Naive thymus-derived CD8-positive, alpha-beta T cell (primary cell): ENCODE measurements at regions not wholly inside any gene's neighbourhood (a gene's known extent, or its start where the extent isn't known, plus 50 kb on each side); places are given as distances from the start of the nearest gene placed in this dataset.
A peak's percentile ranks its signal among the peaks of the same experiment; 100 is the strongest.

ENCODE experiments used
- ATAC-seq, 2 donors: fragments of 150-1000 bp; cut with Tn5 transposase in 1 of 2; sonication (Bioruptor Pico), chemical (Tn5 transposase) in 1 of 2; 1 replicate in 1 of 2; 2 replicates in 1 of 2; pipeline ENCODE4 v1.10.0; 2021; ENCODE audit warnings: mild to moderate bottlenecking in 2 of 2, moderate library complexity in 2 of 2
- POLR2A ChIA-PET: fragments of 350-600 bp; sonication (Branson Sonifier 250); formaldehyde crosslinking; loops from one replicate; lab custom pipeline; 2021; ENCODE audit warnings: antibody characterized with exemption; lab: Charles Lee
- DNase-seq, 10 donors: peaks; one replicate each; pipeline versions ENCODE4 v3.0.0 to v3.0.0-alpha.2; 2020 to 2022
- H3K27ac Mint-ChIP-seq, 10 donors: one replicate each; pipeline ENCODE4 v1.8.0; 2020 to 2022; ENCODE audit warnings: mild to moderate bottlenecking in 10 of 10, mixed read lengths in 10 of 10, moderate library complexity in 4 of 10, inconsistent platforms in 1 of 10
- H3K27me3 Mint-ChIP-seq, 5 donors: one replicate each; pipeline ENCODE4 v1.8.0; 2021 to 2022; ENCODE audit warnings: mixed read lengths in 5 of 5
- H3K36me3 Mint-ChIP-seq, 3 donors: one replicate each; pipeline ENCODE4 v1.8.0; 2020 to 2022; ENCODE audit warnings: mixed read lengths in 3 of 3, mild to moderate bottlenecking in 2 of 3, inconsistent platforms in 1 of 3
- H3K4me1 Mint-ChIP-seq, 4 donors: one replicate each; pipeline ENCODE4 v1.8.0; 2021 to 2022; ENCODE audit warnings: mixed read lengths in 4 of 4
- H3K4me3 Mint-ChIP-seq, 10 donors: one replicate each; pipeline ENCODE4 v1.8.0; 2020 to 2022; ENCODE audit warnings: mild to moderate bottlenecking in 10 of 10, mixed read lengths in 10 of 10, moderate library complexity in 6 of 10, inconsistent platforms in 1 of 10
- H3K9me3 Mint-ChIP-seq, 9 donors: one replicate each; pipeline ENCODE4 v1.8.0; 2020 to 2022; ENCODE audit warnings: mixed read lengths in 9 of 9, mild to moderate bottlenecking in 3 of 9, inconsistent platforms in 1 of 9, moderate library complexity in 1 of 9

GRCh38 chr4:71277353-71277752, 61.5 kb upstream of the SLC4A4 start:
- Mint-ChIP-seq H3K27me3 (no peaks in the 10 kb centered on the region), H3K4me1 (peaks cover 5 to 29% (median 24%) of the 10 kb centered on the region in 4 donors), H3K36me3 (no peaks in the 10 kb centered on the region), H3K4me3 (no peak overlapping the region), H3K27ac (peak overlapping the region in 5 of 10 donors; percentile 12 to 81 (median 45)), H3K9me3 (no peaks in the 10 kb centered on the region)
- POLR2A ChIA-PET: no interaction called here
- no peak for ATAC-seq
- no peak for DNase-seq

GRCh38 chr4:71283642-71284257, 55.1 kb upstream of the SLC4A4 start:
- no peak overlapping the region for H3K27ac Mint-ChIP-seq
- no peaks in the 10 kb centered on the region for H3K27me3 Mint-ChIP-seq

DNA sequence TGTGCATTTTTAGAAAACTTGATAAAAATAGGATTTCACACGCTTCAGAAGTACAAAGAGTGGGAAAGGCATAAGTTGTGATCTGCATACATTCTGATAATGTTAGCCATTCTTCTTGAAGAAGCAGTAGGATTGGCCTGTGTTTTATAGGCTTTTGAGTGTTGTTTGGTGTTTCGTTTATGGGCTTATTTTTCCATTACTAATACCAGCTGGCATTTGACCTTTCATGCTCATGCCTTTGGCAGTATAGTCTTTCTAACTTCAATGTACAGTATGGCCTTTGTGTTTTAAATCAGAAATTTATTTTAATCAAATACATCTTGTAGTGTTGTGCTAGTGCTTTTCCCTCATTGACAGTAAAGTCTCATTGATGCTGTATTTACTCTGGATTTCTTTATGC, 51.5 kb upstream of the SLC4A4 start:
- POLR2A ChIA-PET: no interaction called here
- no peak overlapping the region for H3K27ac Mint-ChIP-seq
- H3K4me1 Mint-ChIP-seq: no peaks in the 10 kb centered on the region

More at GRCh38 chr4:71283642-71284257, 55.1 kb upstream of the SLC4A4 start:
- DNase-seq: no peak
- Mint-ChIP-seq H3K4me1 (no peaks in the 10 kb centered on the region), H3K36me3 (no peaks in the 10 kb centered on the region), H3K4me3 (no peak overlapping the region), H3K9me3 (no peaks in the 10 kb centered on the region)
- POLR2A ChIA-PET: no interaction called here
- no peak for ATAC-seq

GRCh38 chr4:71288875-71289274, 49.9 kb upstream of the SLC4A4 start:
- Mint-ChIP-seq H3K4me1 (no peaks in the 10 kb centered on the region), H3K36me3 (no peaks in the 10 kb centered on the region), H3K4me3 (no peak overlapping the region), H3K27me3 (peaks cover 0 to 6% (median 3%) of the 10 kb centered on the region in 5 donors), H3K27ac (no peak overlapping the region), H3K9me3 (no peaks in the 10 kb centered on the region)
- POLR2A ChIA-PET: no interaction called here
- DNase-seq: no peak
- no peak for ATAC-seq

More for the DNA sequence above, 51.5 kb upstream of the SLC4A4 start:
- no peaks in the 10 kb centered on the region for H3K9me3 Mint-ChIP-seq
- no peaks in the 10 kb centered on the region for H3K36me3 Mint-ChIP-seq
- ATAC-seq: no peak
- H3K27me3 Mint-ChIP-seq: peaks cover 0 to 6% (median 0%) of the 10 kb centered on the region in 5 donors
- DNase-seq: no peak
- no peak overlapping the region for H3K4me3 Mint-ChIP-seq
